Mesodermal cell (in vitro differentiated cells): ENCODE measurements at regions not wholly inside any gene's neighbourhood (a gene's known extent, or its start where the extent isn't known, plus 50 kb on each side); places are given as distances from the start of the nearest gene placed in this dataset.

Experiments
- H3K27ac ChIP-seq: 2 replicates; pipeline ENCODE4 v1.7.0; 2013; ENCODE audit warnings: mild to moderate bottlenecking, low read depth, low read length, moderate library complexity; ENCODE audit not compliant: severe bottlenecking
- H3K36me3 ChIP-seq: 2 replicates; pipeline ENCODE4 v1.7.1; 2013; ENCODE audit warnings: mild to moderate bottlenecking, low read length, moderate library complexity; ENCODE audit not compliant: control insufficient read depth, insufficient read depth
- H3K4me1 ChIP-seq: one replicate; pipeline ENCODE4 v1.7.1; 2013; ENCODE audit warnings: mild to moderate bottlenecking, low read length; ENCODE audit not compliant: insufficient read depth, control insufficient read depth, poor library complexity, severe bottlenecking
- H3K4me3 ChIP-seq: 2 replicates; pipeline ENCODE4 v1.7.0; 2013; ENCODE audit warnings: low read length, control low read depth, mild to moderate bottlenecking; ENCODE audit not compliant: insufficient read depth, poor library complexity, severe bottlenecking; ENCODE audit errors: extremely low read depth
- H3K9me3 ChIP-seq: 2 replicates; pipeline ENCODE4 v1.7.1; 2013; ENCODE audit warnings: mild to moderate bottlenecking, low read length, moderate library complexity; ENCODE audit not compliant: control insufficient read depth
- WGBS, 2 experiments: methylation state at CpG; one replicate each; pipeline ENCODE4 v1.1.5; 2013; ENCODE audit warnings: missing lambda C conversion rate in 2 of 2; ENCODE audit not compliant: insufficient coverage in 2 of 2; 5-methylcytosine and 5-hydroxymethylcytosine counted together

- H3K4me1 ChIP-seq, result no peaks in the 10 kb centered on the region
- WGBS, 2 experiments, result 88 to 89% methylated on average over 1 of the region's 3 CpGs
These were observed 622.3 kb upstream of the PLXNA2 start for GRCh38 chr1:208866386-208866955.

GRCh38 chr1:208868554-208868953, 624.4 kb upstream of the PLXNA2 start:
- Histone ChIP-seq H3K36me3 (no peaks in the 10 kb centered on the region), H3K9me3 (no peaks in the 10 kb centered on the region), H3K4me3 (no peak overlapping the region), H3K27ac (peak overlapping the region; percentile 7), H3K4me1 (no peaks in the 10 kb centered on the region)
- no CpG with 5 or more reads among the region's 2 CpGs for WGBS, 2 experiments

More at GRCh38 chr1:208866386-208866955, 622.3 kb upstream of the PLXNA2 start:
- no peaks in the 10 kb centered on the region for H3K9me3 ChIP-seq
- H3K36me3 ChIP-seq, result no peaks in the 10 kb centered on the region
- H3K27ac ChIP-seq, result no peak overlapping the region
- H3K4me3 ChIP-seq, result no peak overlapping the region

- Histone ChIP-seq H3K4me1 (no peaks in the 10 kb centered on the region), H3K36me3 (no peaks in the 10 kb centered on the region), H3K9me3 (no peaks in the 10 kb centered on the region), H3K4me3 (no peak overlapping the region), H3K27ac (no peak overlapping the region)
- WGBS, 2 experiments, result 80 to 100% methylated on average over 1 of the region's 1 CpG
These were observed 630.7 kb upstream of the PLXNA2 start for GRCh38 chr1:208874915-208875314.

- Histone ChIP-seq H3K4me1 (no peaks in the 10 kb centered on the region), H3K9me3 (no peaks in the 10 kb centered on the region), H3K36me3 (no peaks in the 10 kb centered on the region), H3K4me3 (no peak overlapping the region), H3K27ac (no peak overlapping the region)
- WGBS, 2 experiments, result 73% methylated on average over 2 of the region's 3 CpGs; no CpG with 5 or more reads in 1 of the 2 experiments
These were observed 634.8 kb upstream of the PLXNA2 start for GRCh38 chr1:208879022-208879421.

GRCh38 chr1:208880433-208881100, 636.4 kb upstream of the PLXNA2 start:
- H3K27ac ChIP-seq, result no peak overlapping the region
- no peaks in the 10 kb centered on the region for H3K9me3 ChIP-seq
- 80 to 93% methylated on average over 2 of the region's 2 CpGs for WGBS, 2 experiments

GRCh38 chr1:208885060-208885459, 640.9 kb upstream of the PLXNA2 start:
- no peaks in the 10 kb centered on the region for H3K36me3 ChIP-seq
- no peak overlapping the region for H3K4me3 ChIP-seq
- H3K27ac ChIP-seq, result no peak overlapping the region
- no peaks in the 10 kb centered on the region for H3K9me3 ChIP-seq
- WGBS, 2 experiments, result 71% methylated on average over 1 of the region's 1 CpG; no CpG with 5 or more reads in 1 of the 2 experiments
- H3K4me1 ChIP-seq, result no peaks in the 10 kb centered on the region

More at GRCh38 chr1:208880433-208881100, 636.4 kb upstream of the PLXNA2 start:
- no peaks in the 10 kb centered on the region for H3K4me1 ChIP-seq
- H3K36me3 ChIP-seq, result no peaks in the 10 kb centered on the region
- no peak overlapping the region for H3K4me3 ChIP-seq

- no peaks in the 10 kb centered on the region for H3K36me3 ChIP-seq
- no peaks in the 10 kb centered on the region for H3K4me1 ChIP-seq
- no peak overlapping the region for H3K4me3 ChIP-seq
- WGBS, 2 experiments, result 88 to 95% methylated on average over 2 to 3 of the region's 4 CpGs
- no peaks in the 10 kb centered on the region for H3K9me3 ChIP-seq
- no peak overlapping the region for H3K27ac ChIP-seq
These were observed 641.5 kb upstream of the PLXNA2 start for GRCh38 chr1:208885650-208886049.

GRCh38 chr1:208888376-208888775, 644.2 kb upstream of the PLXNA2 start:
- H3K27ac ChIP-seq, result no peak overlapping the region
- H3K4me1 ChIP-seq, result no peaks in the 10 kb centered on the region
- no peak overlapping the region for H3K4me3 ChIP-seq
- no peaks in the 10 kb centered on the region for H3K36me3 ChIP-seq
- no peaks in the 10 kb centered on the region for H3K9me3 ChIP-seq
- WGBS, 2 experiments, result 88% methylated on average over 1 of the region's 2 CpGs; no CpG with 5 or more reads in 1 of the 2 experiments

GRCh38 chr1:208892147-208892546, 648.0 kb upstream of the PLXNA2 start:
- Histone ChIP-seq H3K9me3 (no peaks in the 10 kb centered on the region), H3K4me3 (no peak overlapping the region), H3K4me1 (no peaks in the 10 kb centered on the region), H3K36me3 (no peaks in the 10 kb centered on the region), H3K27ac (no peak overlapping the region)
- WGBS, 2 experiments, result 100% methylated on average over 2 of the region's 6 CpGs

GRCh38 chr1:208893251-208893650, 649.1 kb upstream of the PLXNA2 start:
- WGBS, 2 experiments, result 100% methylated on average over 1 of the region's 3 CpGs
- Histone ChIP-seq H3K9me3 (no peaks in the 10 kb centered on the region), H3K4me1 (no peaks in the 10 kb centered on the region), H3K4me3 (no peak overlapping the region), H3K27ac (no peak overlapping the region), H3K36me3 (no peaks in the 10 kb centered on the region)

GRCh38 chr1:208895181-208895580, 651.0 kb upstream of the PLXNA2 start:
- H3K27ac ChIP-seq, result no peak overlapping the region
- H3K9me3 ChIP-seq, result no peaks in the 10 kb centered on the region
- no peaks in the 10 kb centered on the region for H3K4me1 ChIP-seq
- no CpG with 5 or more reads among the region's 1 CpG for WGBS, 2 experiments
- H3K4me3 ChIP-seq, result no peak overlapping the region
- no peaks in the 10 kb centered on the region for H3K36me3 ChIP-seq
